Bronchial epithelial cell (primary cell): ENCODE measurements at regions not wholly inside any gene's neighbourhood (a gene's known extent, or its start where the extent isn't known, plus 50 kb on each side); places are given as distances from the start of the nearest gene placed in this dataset.

Source experiments
- DNase-seq: peaks from one replicate; pipeline ENCODE4 v3.0.0-alpha.2; 2010; ENCODE audit warnings: low read depth
- FAIRE-seq: peaks from 2 replicates; lab custom pipeline; 2011; peaks lifted over from hg19 to GRCh38; lab: Jason Lieb, UNC
- H3K27me3 ChIP-seq: 2 replicates; pipeline ENCODE4 v1.5.1; 2011; ENCODE audit warnings: low read length; ENCODE audit not compliant: control insufficient read depth, insufficient read depth
- H3K36me3 ChIP-seq: 2 replicates; pipeline ENCODE4 v1.5.1; 2011; ENCODE audit warnings: low read length; ENCODE audit not compliant: control insufficient read depth, insufficient read depth
- H3K4me3 ChIP-seq: 2 replicates; pipeline ENCODE4 v1.5.1; 2011; ENCODE audit warnings: mild to moderate bottlenecking, low read depth, low read length, control low read depth
- TF ChIP-seq, protein P1 (sequence below): IDR thresholded peaks from 2 replicates; pipeline ENCODE4 v1.5.1; 2011; ENCODE audit warnings: mild to moderate bottlenecking, moderate library complexity, low read length, control low read depth, inconsistent platforms; ENCODE audit not compliant: insufficient read depth, severe bottlenecking

GRCh38 chr16:9381399-9381798 is 290.0 kb downstream of the HAPSTR1 start:
- DNase-seq = no peak
- FAIRE-seq = no peak
- Histone ChIP-seq H3K4me3 (no peak overlapping the region), H3K36me3 (no peaks in the 10 kb centered on the region), H3K27me3 (no peaks in the 10 kb centered on the region)
- TF ChIP-seq, protein P1, sequence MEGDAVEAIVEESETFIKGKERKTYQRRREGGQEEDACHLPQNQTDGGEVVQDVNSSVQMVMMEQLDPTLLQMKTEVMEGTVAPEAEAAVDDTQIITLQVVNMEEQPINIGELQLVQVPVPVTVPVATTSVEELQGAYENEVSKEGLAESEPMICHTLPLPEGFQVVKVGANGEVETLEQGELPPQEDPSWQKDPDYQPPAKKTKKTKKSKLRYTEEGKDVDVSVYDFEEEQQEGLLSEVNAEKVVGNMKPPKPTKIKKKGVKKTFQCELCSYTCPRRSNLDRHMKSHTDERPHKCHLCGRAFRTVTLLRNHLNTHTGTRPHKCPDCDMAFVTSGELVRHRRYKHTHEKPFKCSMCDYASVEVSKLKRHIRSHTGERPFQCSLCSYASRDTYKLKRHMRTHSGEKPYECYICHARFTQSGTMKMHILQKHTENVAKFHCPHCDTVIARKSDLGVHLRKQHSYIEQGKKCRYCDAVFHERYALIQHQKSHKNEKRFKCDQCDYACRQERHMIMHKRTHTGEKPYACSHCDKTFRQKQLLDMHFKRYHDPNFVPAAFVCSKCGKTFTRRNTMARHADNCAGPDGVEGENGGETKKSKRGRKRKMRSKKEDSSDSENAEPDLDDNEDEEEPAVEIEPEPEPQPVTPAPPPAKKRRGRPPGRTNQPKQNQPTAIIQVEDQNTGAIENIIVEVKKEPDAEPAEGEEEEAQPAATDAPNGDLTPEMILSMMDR = no peak

GRCh38 chr16:9381905-9382304 is 290.5 kb downstream of the HAPSTR1 start:
- Histone ChIP-seq H3K27me3 (no peaks in the 10 kb centered on the region), H3K4me3 (no peak overlapping the region), H3K36me3 (no peaks in the 10 kb centered on the region)
- TF ChIP-seq, protein P1 = no peak
- no peak for DNase-seq
- FAIRE-seq = no peak

- TF ChIP-seq, protein P1 = no peak
- DNase-seq (no peak), FAIRE-seq (no peak)
- Histone ChIP-seq H3K27me3 (no peaks in the 10 kb centered on the region), H3K36me3 (no peaks in the 10 kb centered on the region), H3K4me3 (no peak overlapping the region)
Observed at GRCh38 chr16:9383281-9383680, 291.8 kb downstream of the HAPSTR1 start.

DNA sequence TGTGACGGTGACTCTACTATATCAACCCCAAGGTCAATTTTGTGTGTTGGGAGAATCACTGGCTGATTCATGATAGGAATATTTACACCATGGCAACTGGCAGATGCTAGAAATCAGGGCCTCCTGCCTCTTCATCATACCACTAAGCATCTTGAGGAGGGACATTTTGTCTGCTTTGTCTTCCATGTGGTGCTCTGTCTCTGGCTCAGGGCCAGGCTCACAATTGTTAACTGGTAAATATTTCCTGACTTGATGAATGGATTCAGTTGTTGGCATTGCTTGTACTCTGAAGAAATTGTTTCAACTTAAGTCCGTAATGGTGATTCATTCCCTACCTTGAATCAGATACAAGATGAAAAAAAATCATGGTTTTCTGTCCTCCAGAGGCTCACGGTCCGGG is 292.7 kb downstream of the HAPSTR1 start:
- FAIRE-seq (no peak), DNase-seq (no peak)
- Histone ChIP-seq H3K36me3 (no peaks in the 10 kb centered on the region), H3K4me3 (no peak overlapping the region), H3K27me3 (no peaks in the 10 kb centered on the region)
- TF ChIP-seq, protein P1 = no peak

GRCh38 chr16:9389543-9390207 is 298.2 kb downstream of the HAPSTR1 start:
- Histone ChIP-seq H3K36me3 (no peaks in the 10 kb centered on the region), H3K27me3 (no peaks in the 10 kb centered on the region), H3K4me3 (no peak overlapping the region)
- FAIRE-seq = no peak
- DNase-seq = no peak
- TF ChIP-seq, protein P1 = no peak

GRCh38 chr16:9392956-9393355 is 301.5 kb downstream of the HAPSTR1 start:
- TF ChIP-seq, protein P1 = no peak
- no peak overlapping the region for H3K4me3 ChIP-seq
- H3K27me3 ChIP-seq = no peaks in the 10 kb centered on the region
- FAIRE-seq (no peak), DNase-seq (no peak)
- no peaks in the 10 kb centered on the region for H3K36me3 ChIP-seq
